Prostate gland (tissue), 2 donors: ENCODE measurements at regions not wholly inside any gene's neighbourhood (a gene's known extent, or its start where the extent isn't known, plus 50 kb on each side); places are given as distances from the start of the nearest gene placed in this dataset.

Experiments used
- CTCF ChIP-seq, 4 experiments: fragments of 200-600 bp in 2 of 4; fragments of 450-650 bp in 2 of 4; sonication (generic) in 2 of 4; IDR thresholded peaks; 1 replicate in 3 of 4; 2 replicates in 1 of 4; pipeline ENCODE4 v1.5.1; 2016 to 2019; ENCODE audit warnings: antibody characterized with exemption in 4 of 4, mild to moderate bottlenecking in 2 of 4, moderate library complexity in 2 of 4
- POLR2A ChIP-seq: fragments of 450-650 bp; IDR thresholded peaks from one replicate; pipeline ENCODE4 v1.6.1; 2016; ENCODE audit warnings: antibody characterized with exemption, mild to moderate bottlenecking

- TF ChIP-seq POLR2A (no peak), CTCF (IDR thresholded peaks at IDR 0.05) (no peak)
Measured at GRCh38 chr13:106234636-106235035, 300.8 kb downstream of the EFNB2 start.
